K562 (cell line): ENCODE measurements at regions not wholly inside any gene's neighbourhood (a gene's known extent, or its start where the extent isn't known, plus 50 kb on each side); places are given as distances from the start of the nearest gene placed in this dataset.

ENCODE experiments used
- DPF2 ChIP-seq: fragments of 450-650 bp; IDR thresholded peaks from 2 replicates; pipeline ENCODE4 v1.6.1; 2016
- HCFC1 ChIP-seq: IDR thresholded peaks from 2 replicates; pipeline ENCODE4 v1.6.1; 2012; ENCODE audit warnings: low read depth, low read length, improper control_type of control experiment
- SIX5 ChIP-seq, 2 experiments: IDR thresholded peaks; 2 replicates each; pipeline ENCODE4 v1.6.1; 2011; ENCODE audit warnings: low read length in 2 of 2, borderline replicate concordance in 1 of 2, low read depth in 1 of 2, mild to moderate bottlenecking in 1 of 2, moderate library complexity in 1 of 2; ENCODE audit not compliant: insufficient read depth in 1 of 2
- U2AF2 ChIP-seq: fragments of 200-400 bp; formaldehyde crosslinking; optimal IDR thresholded peaks from 2 replicates; pipeline ENCODE3; 2017; ENCODE audit warnings: low read depth, mild to moderate bottlenecking, low read length
- ZNF282 ChIP-seq: sonication (generic); formaldehyde crosslinking; IDR thresholded peaks from 2 replicates; pipeline ENCODE4 v1.8.1; 2023; ENCODE audit warnings: missing genetic modification reagents

GRCh38 chr2:192373221-192373620 lies 178.5 kb upstream of the TMEFF2 start:
- TF ChIP-seq U2AF2, result no peak
- TF ChIP-seq DPF2, result no peak
- TF ChIP-seq HCFC1, result no peak
- TF ChIP-seq SIX5 (IDR thresholded peaks at IDR 0.05; ENCODE audit: borderline replicate concordance in 1 of 2, insufficient read depth in 1 of 2, low read depth in 1 of 2, low read length in 2 of 2), result no peak
- TF ChIP-seq ZNF282, result no peak
